T-helper 2 cell treated with Interferon-gamma antibody and Interleukin-4, amounts not matched to agents 100 ng/mL and 5 ng/mL, for 36 hours (primary cell): ENCODE measurements at regions not wholly inside any gene's neighbourhood (a gene's known extent, or its start where the extent isn't known, plus 50 kb on each side); places are given as distances from the start of the nearest gene placed in this dataset.

Experiments
- intact Hi-C: fragments of 100-400 bp; cut with micrococcal nuclease; formaldehyde crosslinking; loops from one replicate; pipeline ENCODE4 v1.15.1; 2023

GRCh38 chr1:87600854-87601253, 272.2 kb downstream of the LMO4 start:
- intact Hi-C loops = no loop called here

GRCh38 chr1:87603626-87604025, 274.9 kb downstream of the LMO4 start:
- intact Hi-C loops = no loop called here

- intact Hi-C loops = no loop called here
These were observed 284.3 kb downstream of the LMO4 start for GRCh38 chr1:87612956-87613355.

- intact Hi-C loops = no loop called here
These were observed 286.8 kb downstream of the LMO4 start for GRCh38 chr1:87615491-87615890.

GRCh38 chr1:87615901-87616300, 287.2 kb downstream of the LMO4 start:
- intact Hi-C loops = no loop called here

- intact Hi-C loops = no loop called here
These were observed 292.1 kb downstream of the LMO4 start for GRCh38 chr1:87620807-87621206.

- intact Hi-C loops = no loop called here
These were observed 301.0 kb downstream of the LMO4 start for GRCh38 chr1:87629673-87630072.

GRCh38 chr1:87632232-87632631, 303.6 kb downstream of the LMO4 start:
- intact Hi-C loops = no loop called here

GRCh38 chr1:87636198-87636892, 307.7 kb downstream of the LMO4 start:
- intact Hi-C loops = no loop called here

- intact Hi-C loops = no loop called here
These were observed 310.0 kb downstream of the LMO4 start for GRCh38 chr1:87638636-87639035.

- intact Hi-C loops = no loop called here
These were observed 313.3 kb downstream of the LMO4 start for GRCh38 chr1:87641996-87642395.

GRCh38 chr1:87642581-87643221, 314.0 kb downstream of the LMO4 start:
- intact Hi-C loops = no loop called here

- intact Hi-C loops = no loop called here
These were observed 315.4 kb downstream of the LMO4 start for GRCh38 chr1:87644033-87644578.

GRCh38 chr1:87644579-87645190, 316.0 kb downstream of the LMO4 start:
- intact Hi-C loops = no loop called here

GRCh38 chr1:87647430-87648177, 318.9 kb downstream of the LMO4 start:
- intact Hi-C loops = no loop called here

- intact Hi-C loops = no loop called here
These were observed 319.8 kb downstream of the LMO4 start for GRCh38 chr1:87648323-87649119.

- intact Hi-C loops = no loop called here
These were observed 321.6 kb downstream of the LMO4 start for GRCh38 chr1:87650306-87650705.

GRCh38 chr1:87652176-87652575, 323.5 kb downstream of the LMO4 start:
- intact Hi-C loops = no loop called here

- intact Hi-C loops = no loop called here
These were observed 336.5 kb downstream of the LMO4 start for GRCh38 chr1:87665151-87665550.

GRCh38 chr1:87666681-87667080, 338.0 kb downstream of the LMO4 start:
- intact Hi-C loops = no loop called here

GRCh38 chr1:87669674-87670073, 341.0 kb downstream of the LMO4 start:
- intact Hi-C loops = no loop called here
